Osteocyte (in vitro differentiated cells): ENCODE measurements at regions not wholly inside any gene's neighbourhood (a gene's known extent, or its start where the extent isn't known, plus 50 kb on each side); places are given as distances from the start of the nearest gene placed in this dataset.
"Not testable (repeated sequence)": the region's sequence is repeated elsewhere in the genome, so short reads cannot be mapped to it uniquely, and the experiment has no call there.

Experiments used
- DNase-seq: peaks from one replicate; pipeline ENCODE4 v3.0.0; 2021; ENCODE audit warnings: mixed read lengths; ENCODE audit not compliant: unreplicated experiment; ENCODE audit errors: extremely low spot score
- H3K27ac Mint-ChIP-seq: one replicate; pipeline ENCODE4 v1.8.0; 2021; ENCODE audit warnings: mild to moderate bottlenecking, mixed read lengths; ENCODE audit not compliant: unreplicated experiment
- H3K27me3 Mint-ChIP-seq: one replicate; pipeline ENCODE4 v1.8.0; 2021; ENCODE audit warnings: mixed read lengths; ENCODE audit not compliant: unreplicated experiment
- H3K36me3 Mint-ChIP-seq: one replicate; pipeline ENCODE4 v1.8.0; 2021; ENCODE audit warnings: mixed read lengths; ENCODE audit not compliant: unreplicated experiment
- H3K4me1 Mint-ChIP-seq: one replicate; pipeline ENCODE4 v1.8.0; 2021; ENCODE audit warnings: mixed read lengths; ENCODE audit not compliant: unreplicated experiment
- H3K4me3 Mint-ChIP-seq: one replicate; pipeline ENCODE4 v1.8.0; 2021; ENCODE audit warnings: mild to moderate bottlenecking, moderate library complexity, mixed read lengths; ENCODE audit not compliant: unreplicated experiment
- H3K9me3 Mint-ChIP-seq: one replicate; pipeline ENCODE4 v1.8.0; 2021; ENCODE audit warnings: mixed read lengths; ENCODE audit not compliant: unreplicated experiment
- TF ChIP-seq, protein P1 (sequence below): fragments of 200-600 bp; sonication (generic); IDR thresholded peaks from 2 replicates; pipeline ENCODE4 v1.5.0; 2021; ENCODE audit warnings: antibody characterized with exemption, mild to moderate bottlenecking, moderate library complexity

DNA sequence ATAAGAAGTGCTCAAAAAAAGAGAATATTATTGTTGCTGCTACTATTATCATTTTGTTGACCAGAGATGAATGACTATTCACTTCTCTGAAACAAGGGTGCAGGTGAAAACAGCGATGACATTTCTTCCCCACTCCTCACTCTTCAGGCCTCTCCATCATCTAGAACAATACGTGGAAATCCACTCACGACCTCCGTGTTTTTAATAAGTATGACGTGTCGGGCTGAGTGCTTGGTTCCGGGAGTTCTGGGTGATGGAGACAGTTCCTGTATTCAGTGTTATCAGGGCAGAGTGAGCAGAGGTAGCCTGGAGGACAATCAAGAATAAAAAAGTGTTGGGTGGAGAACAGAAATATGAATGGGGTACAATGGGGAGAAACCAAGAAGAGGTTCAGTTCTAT lies 130.0 kb upstream of the ZNF217 start:
- Mint-ChIP-seq H3K4me3 (no peak overlapping the region), H3K27ac (no peak overlapping the region), H3K36me3 (no peaks in the 10 kb centered on the region), H3K4me1 (peaks cover 6% of the 10 kb centered on the region), H3K9me3 (no peaks in the 10 kb centered on the region), H3K27me3 (no peaks in the 10 kb centered on the region)
- TF ChIP-seq, protein P1, sequence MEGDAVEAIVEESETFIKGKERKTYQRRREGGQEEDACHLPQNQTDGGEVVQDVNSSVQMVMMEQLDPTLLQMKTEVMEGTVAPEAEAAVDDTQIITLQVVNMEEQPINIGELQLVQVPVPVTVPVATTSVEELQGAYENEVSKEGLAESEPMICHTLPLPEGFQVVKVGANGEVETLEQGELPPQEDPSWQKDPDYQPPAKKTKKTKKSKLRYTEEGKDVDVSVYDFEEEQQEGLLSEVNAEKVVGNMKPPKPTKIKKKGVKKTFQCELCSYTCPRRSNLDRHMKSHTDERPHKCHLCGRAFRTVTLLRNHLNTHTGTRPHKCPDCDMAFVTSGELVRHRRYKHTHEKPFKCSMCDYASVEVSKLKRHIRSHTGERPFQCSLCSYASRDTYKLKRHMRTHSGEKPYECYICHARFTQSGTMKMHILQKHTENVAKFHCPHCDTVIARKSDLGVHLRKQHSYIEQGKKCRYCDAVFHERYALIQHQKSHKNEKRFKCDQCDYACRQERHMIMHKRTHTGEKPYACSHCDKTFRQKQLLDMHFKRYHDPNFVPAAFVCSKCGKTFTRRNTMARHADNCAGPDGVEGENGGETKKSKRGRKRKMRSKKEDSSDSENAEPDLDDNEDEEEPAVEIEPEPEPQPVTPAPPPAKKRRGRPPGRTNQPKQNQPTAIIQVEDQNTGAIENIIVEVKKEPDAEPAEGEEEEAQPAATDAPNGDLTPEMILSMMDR = no peak
- DNase-seq = no peak

DNA sequence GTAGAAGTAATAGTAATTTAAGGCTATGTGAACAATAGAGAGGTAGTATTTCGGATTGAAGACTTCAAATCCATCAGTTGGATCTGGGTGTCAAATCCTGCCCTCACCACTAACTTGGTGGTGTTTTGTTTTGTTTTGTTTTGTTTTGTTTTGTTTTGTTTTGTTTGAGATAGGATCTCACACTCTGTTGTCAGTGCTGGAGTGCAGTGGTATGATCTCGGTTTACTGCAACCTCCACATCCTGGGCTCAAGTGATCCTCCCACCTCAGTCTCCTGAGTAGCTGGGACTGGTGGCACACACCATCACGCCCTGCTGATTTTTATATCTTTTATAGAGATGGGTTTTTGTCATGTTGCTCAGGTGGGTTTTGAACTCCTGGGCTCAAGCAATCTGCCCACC lies 129.4 kb upstream of the ZNF217 start:
- no peak overlapping the region for H3K27ac Mint-ChIP-seq
- TF ChIP-seq, protein P1 = no peak
- no peaks in the 10 kb centered on the region for H3K27me3 Mint-ChIP-seq
- no peak overlapping the region for H3K4me3 Mint-ChIP-seq
- no peaks in the 10 kb centered on the region for H3K36me3 Mint-ChIP-seq
- no peaks in the 10 kb centered on the region for H3K9me3 Mint-ChIP-seq
- H3K4me1 Mint-ChIP-seq = peaks cover 6% of the 10 kb centered on the region
- no peak for DNase-seq

DNA sequence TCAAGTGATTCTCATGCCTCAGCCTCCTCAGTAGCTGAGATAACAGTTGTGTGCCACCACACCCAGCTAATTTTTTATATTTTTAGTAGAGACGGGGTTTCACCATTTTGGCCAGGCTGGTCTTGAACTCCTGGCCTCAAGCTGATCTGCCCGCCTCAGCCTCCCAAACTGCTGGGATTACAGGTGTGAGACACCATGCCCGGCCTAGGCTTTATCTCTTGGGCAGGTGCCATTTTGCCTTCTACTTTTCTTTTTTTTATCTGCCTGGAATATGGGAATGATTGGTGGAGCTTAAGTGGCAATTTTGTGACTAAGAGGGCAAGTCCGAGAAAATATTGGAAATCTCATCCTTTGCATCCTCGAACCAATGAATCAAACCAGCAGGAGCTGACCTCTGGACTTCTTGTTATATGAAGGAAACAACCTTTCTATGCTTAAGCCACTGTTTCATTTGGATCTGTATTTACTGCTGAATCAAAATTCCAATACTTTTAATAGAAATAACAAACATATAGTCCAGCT lies 128.9 kb upstream of the ZNF217 start:
- Mint-ChIP-seq H3K27ac (no peak overlapping the region), H3K9me3 (no peaks in the 10 kb centered on the region), H3K4me1 (peaks cover 6% of the 10 kb centered on the region), H3K36me3 (no peaks in the 10 kb centered on the region), H3K4me3 (no peak overlapping the region), H3K27me3 (no peaks in the 10 kb centered on the region)
- DNase-seq = no peak
- TF ChIP-seq, protein P1 = no peak

DNA sequence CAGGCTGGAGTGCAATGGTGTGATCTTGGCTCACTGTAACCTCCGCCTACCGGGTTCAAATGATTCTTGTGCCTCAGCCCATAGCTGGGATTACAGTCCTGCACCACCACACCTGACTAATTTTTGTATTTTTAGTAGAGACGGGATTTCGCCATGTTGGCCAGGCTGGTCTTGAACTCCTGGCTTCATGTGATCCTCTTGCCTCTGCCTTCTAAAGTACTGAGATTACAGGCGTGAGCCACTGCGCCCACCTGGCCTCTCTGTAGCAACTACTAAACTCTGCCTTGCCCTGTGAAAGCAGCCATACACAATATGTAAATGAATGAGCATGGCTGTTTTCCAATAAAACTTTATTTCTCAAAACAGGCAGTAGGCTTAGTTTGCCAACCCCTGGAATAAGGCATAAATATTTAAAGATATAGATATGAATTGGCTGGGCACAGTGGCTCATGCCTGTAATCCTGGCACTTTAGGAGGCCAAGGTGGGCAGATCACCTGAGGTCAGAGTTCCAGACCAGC lies 127.9 kb upstream of the ZNF217 start:
- DNase-seq, H3K4me3 Mint-ChIP-seq: not testable (repeated sequence)
- H3K27ac Mint-ChIP-seq = peak overlapping the region; percentile 39

DNA sequence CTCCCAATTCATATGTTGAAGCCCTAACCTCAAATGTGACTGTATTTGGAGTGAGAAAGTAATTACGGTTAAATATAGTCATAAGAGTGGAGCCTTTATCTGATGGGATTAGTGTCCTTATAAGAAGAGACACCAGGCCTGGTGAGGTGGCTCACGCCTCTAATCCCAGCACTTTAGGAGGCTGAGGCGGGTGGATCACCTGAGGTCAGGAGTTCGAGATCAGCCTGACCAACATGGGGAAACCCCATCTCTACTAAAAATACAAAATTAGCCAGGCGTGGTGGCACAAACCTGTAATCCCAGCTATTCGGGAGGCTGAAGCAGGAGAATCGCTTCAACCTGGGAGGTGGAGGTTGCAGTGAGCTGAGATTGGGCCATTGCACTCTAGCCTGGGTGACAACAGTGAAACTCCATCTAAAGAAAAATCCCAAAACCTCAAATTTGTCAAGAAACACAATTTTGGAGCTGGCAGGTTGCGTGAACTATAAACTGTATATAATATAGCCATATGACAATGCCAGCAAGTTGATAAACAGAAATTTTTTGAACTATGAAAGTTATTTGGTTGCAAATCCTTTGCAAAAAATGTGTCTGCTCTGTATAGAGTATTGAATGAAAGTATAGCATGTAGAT lies 125.6 kb upstream of the ZNF217 start:
- H3K4me3 Mint-ChIP-seq, DNase-seq, H3K27me3 Mint-ChIP-seq, H3K9me3 Mint-ChIP-seq, H3K4me1 Mint-ChIP-seq, H3K36me3 Mint-ChIP-seq, H3K27ac Mint-ChIP-seq: not testable (repeated sequence)

More for the DNA sequence above, 127.9 kb upstream of the ZNF217 start:
- H3K4me1 Mint-ChIP-seq, H3K27me3 Mint-ChIP-seq, H3K9me3 Mint-ChIP-seq, H3K36me3 Mint-ChIP-seq: not testable (repeated sequence)

DNA sequence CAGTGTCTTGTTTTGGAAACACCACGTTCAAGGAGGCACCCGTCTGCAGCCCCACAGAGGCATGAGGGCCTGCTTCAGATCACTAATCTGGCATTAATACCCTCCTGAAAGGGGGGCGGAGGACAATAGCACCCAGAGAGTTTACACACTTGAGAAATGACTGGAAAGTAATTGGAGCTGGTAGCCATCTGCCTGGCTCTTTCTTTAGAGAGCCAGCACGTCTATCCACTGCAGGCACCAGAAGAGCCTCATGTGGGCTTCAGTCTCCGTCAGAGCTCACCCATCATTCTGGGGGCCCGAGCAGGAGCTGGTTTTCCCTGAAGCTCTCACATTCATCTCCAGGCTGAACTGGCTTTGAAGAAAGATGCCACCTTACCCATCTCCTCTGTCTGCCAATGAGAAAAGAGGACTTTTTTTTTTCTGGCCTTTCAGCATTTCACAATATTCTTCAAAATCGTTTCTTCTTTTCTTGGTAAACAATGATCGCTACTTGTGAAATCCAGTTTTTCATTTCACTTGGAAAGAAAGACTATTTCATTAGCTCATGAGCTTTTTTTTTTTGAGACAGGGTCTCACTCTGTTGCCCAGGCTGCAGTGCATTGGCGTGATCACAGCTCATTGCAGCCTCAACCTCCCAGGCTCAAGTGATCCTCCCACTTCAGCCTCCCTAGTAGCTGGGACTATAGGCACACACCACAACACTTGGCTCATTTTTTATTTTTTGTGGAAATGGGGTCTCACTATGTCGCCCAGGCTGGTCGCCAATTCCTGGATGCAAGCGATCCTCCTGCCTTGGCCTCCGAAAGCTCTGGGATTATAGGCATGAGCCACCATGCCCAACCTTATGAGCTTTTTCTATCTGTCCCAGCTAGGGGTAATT lies 124.7 kb upstream of the ZNF217 start:
- TF ChIP-seq, protein P1 = no peak
- Mint-ChIP-seq H3K9me3 (no peaks in the 10 kb centered on the region), H3K4me1 (peaks cover 6% of the 10 kb centered on the region), H3K4me3 (no peak overlapping the region), H3K27me3 (no peaks in the 10 kb centered on the region), H3K36me3 (no peaks in the 10 kb centered on the region), H3K27ac (no peak overlapping the region)
- DNase-seq = no peak
